HG03378 (cell line): ENCODE measurements at regions not wholly inside any gene's neighbourhood (a gene's known extent, or its start where the extent isn't known, plus 50 kb on each side); places are given as distances from the start of the nearest gene placed in this dataset.

ENCODE experiments used
- ATAC-seq: cut with Tn5 transposase; IDR thresholded peaks from one replicate; pipeline ENCODE4 v1.9.1; 2021; ENCODE audit warnings: mild to moderate bottlenecking, moderate library complexity; ENCODE audit not compliant: unreplicated experiment

- ATAC-seq = no peak
These were observed 55.6 kb upstream of the KL start for GRCh38 chr13:32960626-32961025.

DNA sequence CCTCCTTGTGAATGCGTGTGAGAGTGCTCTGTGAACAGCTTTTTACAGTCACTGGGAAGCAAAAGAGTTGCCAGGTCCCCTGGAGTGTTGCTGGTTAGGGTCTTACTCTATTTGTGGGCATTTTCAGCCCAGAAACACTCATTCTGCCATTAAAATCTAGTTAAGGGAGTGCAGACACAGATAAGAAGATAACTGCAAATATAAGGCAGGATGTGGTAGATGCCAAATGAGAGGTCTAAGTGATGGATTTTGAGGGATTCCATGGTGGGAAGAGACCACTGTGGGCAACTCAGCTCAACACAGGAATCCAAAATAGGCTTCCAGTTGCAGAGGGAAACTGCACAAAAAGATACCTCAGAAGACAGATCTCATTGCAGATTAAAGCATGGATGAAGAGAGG is 54.5 kb upstream of the KL start:
- no peak for ATAC-seq

- no peak for ATAC-seq
These were observed 53.9 kb upstream of the KL start for GRCh38 chr13:32962342-32962741.

DNA sequence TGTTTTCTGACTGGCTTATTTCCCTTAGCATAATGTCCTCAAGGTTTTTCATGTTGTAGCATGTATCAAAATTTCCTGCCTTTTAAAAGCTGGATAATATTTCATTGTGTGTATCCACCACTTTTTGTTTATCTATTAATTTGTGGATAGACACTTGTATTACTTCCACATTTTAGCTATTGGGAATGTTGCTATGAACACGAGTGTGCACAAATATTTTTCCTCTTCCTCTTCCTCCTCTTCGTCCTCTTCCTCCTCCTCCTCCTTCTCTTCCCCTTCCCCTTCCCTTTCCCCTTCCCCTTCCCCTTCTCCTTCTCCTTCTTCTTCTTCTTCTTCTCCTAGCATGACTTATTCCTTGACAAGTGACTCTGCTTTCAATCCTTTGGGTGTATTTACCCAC is 51.2 kb upstream of the KL start:
- no peak for ATAC-seq
